DOHH2 (cell line): ENCODE measurements at regions not wholly inside any gene's neighbourhood (a gene's known extent, or its start where the extent isn't known, plus 50 kb on each side); places are given as distances from the start of the nearest gene placed in this dataset.

Source experiments
- H3F3A ChIP-seq: fragments of 200-600 bp; sonication (generic), shearing (Covaris generic); 2 replicates; pipeline ENCODE4 v1.6.0; 2016; ENCODE audit warnings: antibody characterized with exemption, mild to moderate bottlenecking; ENCODE audit not compliant: control insufficient read depth, insufficient read depth
- H3K27ac ChIP-seq: fragments of 200-600 bp; sonication (generic); 2 replicates; pipeline ENCODE4 v1.5.1; 2014; ENCODE audit warnings: low read depth, mild to moderate bottlenecking, low read length, moderate library complexity
- H3K27me3 ChIP-seq: fragments of 200-600 bp; sonication (generic); 2 replicates; pipeline ENCODE4 v1.6.1; 2014; ENCODE audit warnings: mild to moderate bottlenecking, low read length, mixed read lengths; ENCODE audit not compliant: control insufficient read depth
- H3K36me3 ChIP-seq: fragments of 200-600 bp; sonication (generic); 2 replicates; pipeline ENCODE4 v1.6.1; 2014; ENCODE audit warnings: mild to moderate bottlenecking, low read length, moderate library complexity, mixed read lengths; ENCODE audit not compliant: control insufficient read depth
- H3K4me1 ChIP-seq: fragments of 200-600 bp; sonication (generic); 2 replicates; pipeline ENCODE4 v1.6.1; 2014; ENCODE audit warnings: mild to moderate bottlenecking, low read length, mixed read lengths; ENCODE audit not compliant: control insufficient read depth
- H3K4me2 ChIP-seq: fragments of 200-600 bp; sonication (generic); 2 replicates; pipeline ENCODE4 v1.6.0; 2014; ENCODE audit warnings: mild to moderate bottlenecking, low read length, moderate library complexity
- H3K4me3 ChIP-seq: fragments of 200-600 bp; sonication (generic); 2 replicates; pipeline ENCODE4 v1.5.1; 2014; ENCODE audit warnings: mild to moderate bottlenecking, low read length, mixed read lengths
- H3K79me2 ChIP-seq: fragments of 200-600 bp; sonication (generic); 2 replicates; pipeline ENCODE4 v1.6.1; 2014; ENCODE audit warnings: mild to moderate bottlenecking, low read length, mixed read lengths; ENCODE audit not compliant: control insufficient read depth
- H3K9me2 ChIP-seq: fragments of 200-600 bp; sonication (generic); replicated peaks from 2 replicates; pipeline ENCODE4 v1.6.1; 2014; ENCODE audit warnings: mild to moderate bottlenecking, low read length, mixed read lengths; ENCODE audit not compliant: control insufficient read depth
- H3K9me3 ChIP-seq: fragments of 200-600 bp; sonication (generic); 2 replicates; pipeline ENCODE4 v1.6.1; 2014; ENCODE audit warnings: antibody characterized with exemption, low read length, mixed read lengths; ENCODE audit not compliant: control insufficient read depth, insufficient read depth
- H4K20me1 ChIP-seq: fragments of 200-600 bp; sonication (generic); 2 replicates; pipeline ENCODE4 v1.6.0; 2014; ENCODE audit warnings: low read depth, mild to moderate bottlenecking, antibody characterized with exemption, low read length, moderate library complexity; ENCODE audit not compliant: control insufficient read depth, insufficient read depth
- EZH2phosphoT487 ChIP-seq: fragments of 200-600 bp; sonication (generic); IDR thresholded peaks from 2 replicates; pipeline ENCODE4 v1.6.1; 2017; ENCODE audit warnings: borderline replicate concordance, mild to moderate bottlenecking, antibody characterized with exemption, low read length, moderate library complexity, mixed read lengths
- TF ChIP-seq, protein P1 (sequence below): fragments of 200-600 bp; sonication (generic); IDR thresholded peaks from one replicate; pipeline ENCODE4 v1.5.1; 2014; ENCODE audit warnings: antibody characterized with exemption, mild to moderate bottlenecking, low read depth, low read length; ENCODE audit not compliant: poor library complexity, severe bottlenecking

DNA sequence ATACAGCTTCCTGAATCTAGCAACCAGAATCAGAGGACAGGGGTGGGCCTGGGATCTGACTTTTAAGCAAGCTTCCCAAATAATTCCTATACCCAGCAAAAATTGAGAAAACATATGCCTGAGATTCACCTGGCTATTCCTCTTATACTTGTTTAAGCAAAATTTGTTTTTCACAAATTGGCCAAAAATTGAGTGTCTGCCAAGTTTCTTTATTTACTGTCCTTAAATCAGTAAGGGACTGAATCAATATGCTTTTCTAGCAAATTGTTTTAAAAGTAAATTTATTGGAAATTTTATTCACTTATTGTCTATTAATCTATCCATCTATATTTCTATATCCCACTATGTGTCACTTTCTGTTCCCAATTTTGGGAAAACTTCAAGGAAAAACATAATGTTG, 337.0 kb upstream of the ZNF804A start:
- no peak overlapping the region for H3K4me2 ChIP-seq
- no peaks in the 10 kb centered on the region for H3K9me2 ChIP-seq
- no peaks in the 10 kb centered on the region for H3K4me1 ChIP-seq
- no peak overlapping the region for H3K4me3 ChIP-seq
- H3K9me3 ChIP-seq: no peaks in the 10 kb centered on the region
- H3K36me3 ChIP-seq: no peaks in the 10 kb centered on the region
- TF ChIP-seq, protein P1, sequence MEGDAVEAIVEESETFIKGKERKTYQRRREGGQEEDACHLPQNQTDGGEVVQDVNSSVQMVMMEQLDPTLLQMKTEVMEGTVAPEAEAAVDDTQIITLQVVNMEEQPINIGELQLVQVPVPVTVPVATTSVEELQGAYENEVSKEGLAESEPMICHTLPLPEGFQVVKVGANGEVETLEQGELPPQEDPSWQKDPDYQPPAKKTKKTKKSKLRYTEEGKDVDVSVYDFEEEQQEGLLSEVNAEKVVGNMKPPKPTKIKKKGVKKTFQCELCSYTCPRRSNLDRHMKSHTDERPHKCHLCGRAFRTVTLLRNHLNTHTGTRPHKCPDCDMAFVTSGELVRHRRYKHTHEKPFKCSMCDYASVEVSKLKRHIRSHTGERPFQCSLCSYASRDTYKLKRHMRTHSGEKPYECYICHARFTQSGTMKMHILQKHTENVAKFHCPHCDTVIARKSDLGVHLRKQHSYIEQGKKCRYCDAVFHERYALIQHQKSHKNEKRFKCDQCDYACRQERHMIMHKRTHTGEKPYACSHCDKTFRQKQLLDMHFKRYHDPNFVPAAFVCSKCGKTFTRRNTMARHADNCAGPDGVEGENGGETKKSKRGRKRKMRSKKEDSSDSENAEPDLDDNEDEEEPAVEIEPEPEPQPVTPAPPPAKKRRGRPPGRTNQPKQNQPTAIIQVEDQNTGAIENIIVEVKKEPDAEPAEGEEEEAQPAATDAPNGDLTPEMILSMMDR: no peak
- no peak for TF ChIP-seq EZH2phosphoT487
- no peaks in the 10 kb centered on the region for H4K20me1 ChIP-seq
- H3K79me2 ChIP-seq: no peaks in the 10 kb centered on the region
- H3F3A ChIP-seq: no peaks in the 10 kb centered on the region
- H3K27me3 ChIP-seq: no peaks in the 10 kb centered on the region
- no peak overlapping the region for H3K27ac ChIP-seq

DNA sequence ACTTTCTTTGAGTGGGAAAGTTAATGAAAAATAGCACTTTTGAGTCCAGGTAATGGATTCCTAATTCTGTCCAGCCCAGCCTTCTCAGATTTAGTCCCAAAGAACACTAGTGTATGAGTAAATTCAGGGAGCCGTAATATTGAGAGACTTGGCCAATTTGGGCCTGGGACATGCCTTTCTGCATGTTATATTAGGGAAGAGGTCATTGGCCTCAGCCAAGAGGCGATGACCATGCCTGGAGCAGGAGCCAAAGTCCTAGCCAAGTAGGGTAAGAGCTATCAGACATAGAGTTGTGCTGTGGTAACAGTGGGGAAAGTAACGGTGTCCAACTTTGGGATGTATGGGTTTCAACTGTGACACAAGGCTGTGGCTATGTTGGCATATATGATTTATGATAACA, 336.5 kb upstream of the ZNF804A start:
- Histone ChIP-seq H3K79me2 (no peaks in the 10 kb centered on the region), H3K36me3 (no peaks in the 10 kb centered on the region), H3F3A (no peaks in the 10 kb centered on the region), H3K9me3 (no peaks in the 10 kb centered on the region), H3K4me1 (no peaks in the 10 kb centered on the region), H3K4me2 (no peak overlapping the region), H3K9me2 (no peaks in the 10 kb centered on the region), H3K4me3 (no peak overlapping the region), H4K20me1 (no peaks in the 10 kb centered on the region), H3K27me3 (no peaks in the 10 kb centered on the region), H3K27ac (no peak overlapping the region)
- TF ChIP-seq EZH2phosphoT487: no peak
- TF ChIP-seq, protein P1: no peak

DNA sequence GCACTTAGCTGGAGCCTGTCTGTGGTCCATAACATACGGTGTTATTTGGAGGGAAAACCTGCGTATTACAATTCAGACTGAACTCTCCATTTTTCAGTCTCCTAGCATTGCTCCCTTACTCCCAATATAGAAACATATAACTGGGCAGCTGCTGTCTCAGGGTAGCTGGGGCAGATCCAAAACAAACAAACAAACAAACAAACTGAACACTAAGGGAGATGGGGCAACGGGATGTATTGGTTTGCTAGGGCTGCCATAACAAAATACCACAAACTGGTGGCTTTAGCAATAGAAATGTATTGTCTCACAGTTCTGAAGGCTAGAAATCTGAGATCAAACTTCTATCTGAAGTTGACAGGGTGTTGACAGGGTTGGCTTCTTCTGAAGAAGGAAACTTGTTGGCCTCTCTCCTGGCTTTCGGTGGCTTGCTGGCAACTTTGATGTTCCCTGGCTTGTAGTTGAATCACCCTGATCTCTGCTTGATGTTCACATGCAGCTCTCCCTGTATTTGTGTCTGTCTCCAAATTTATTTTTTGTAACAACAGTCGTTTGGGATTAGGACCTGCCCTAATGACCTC, 329.3 kb upstream of the ZNF804A start:
- Histone ChIP-seq H3K4me2 (no peak overlapping the region), H3K9me2 (no peaks in the 10 kb centered on the region), H3K9me3 (no peaks in the 10 kb centered on the region), H3K27ac (no peak overlapping the region), H3K27me3 (no peaks in the 10 kb centered on the region), H3K79me2 (no peaks in the 10 kb centered on the region), H3F3A (no peaks in the 10 kb centered on the region), H3K4me3 (no peak overlapping the region), H4K20me1 (no peaks in the 10 kb centered on the region), H3K4me1 (no peaks in the 10 kb centered on the region), H3K36me3 (no peaks in the 10 kb centered on the region)
- no peak for TF ChIP-seq EZH2phosphoT487
- TF ChIP-seq, protein P1: no peak

DNA sequence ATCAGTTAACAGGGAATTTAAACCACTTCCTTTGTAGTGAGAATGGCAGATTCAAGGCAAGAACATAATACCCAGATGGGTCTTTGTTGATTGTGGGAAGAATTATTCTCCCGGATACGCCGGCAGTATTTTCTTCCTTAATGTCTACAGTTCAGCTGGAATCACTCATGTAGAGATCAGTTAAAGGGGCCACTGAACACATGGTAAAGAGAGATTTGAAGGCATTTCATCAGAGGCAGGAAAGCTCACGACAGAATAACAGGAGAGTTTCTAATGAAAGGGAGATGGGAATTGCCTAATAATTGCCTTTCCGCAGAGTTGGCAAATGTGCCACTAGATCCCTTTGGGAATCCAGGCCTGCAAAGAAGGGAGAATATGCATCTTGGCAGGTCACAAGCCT, 327.7 kb upstream of the ZNF804A start:
- Histone ChIP-seq H3K36me3 (no peaks in the 10 kb centered on the region), H3K27ac (no peak overlapping the region), H3K4me2 (no peak overlapping the region)

More for the DNA sequence above, 327.7 kb upstream of the ZNF804A start:
- TF ChIP-seq, protein P1: no peak
- Histone ChIP-seq H3F3A (no peaks in the 10 kb centered on the region), H3K9me3 (no peaks in the 10 kb centered on the region), H3K9me2 (no peaks in the 10 kb centered on the region), H3K4me1 (no peaks in the 10 kb centered on the region), H3K27me3 (no peaks in the 10 kb centered on the region), H3K79me2 (no peaks in the 10 kb centered on the region), H3K4me3 (no peak overlapping the region), H4K20me1 (no peaks in the 10 kb centered on the region)
